ENCODE measurements at regions not wholly inside any gene's neighbourhood (a gene's known extent, or its start where the extent isn't known, plus 50 kb on each side); places are given as distances from the start of the nearest gene placed in this dataset.

- TF ChIP-seq EZH2 (IDR thresholded peaks at IDR 0.05; ENCODE audit: borderline replicate concordance, low read length), result no peak
- TF ChIP-seq CTCF (conservative IDR thresholded peaks at IDR 0.05 in 1 of 2, IDR thresholded peaks at IDR 0.05 in 1 of 2; ENCODE audit: extremely low read depth in 1 of 2, insufficient read depth in 1 of 2, low read depth in 1 of 2, low read length in 2 of 2), result peak in 1 of 2 donors; percentile 20
Observed at GRCh38 chr11:79610678-79611077, 169.8 kb upstream of the TENM4 start.

Data from mammary epithelial cell (primary cell).